Astrocyte (in vitro differentiated cells and primary cell): ENCODE measurements at regions not wholly inside any gene's neighbourhood (a gene's known extent, or its start where the extent isn't known, plus 50 kb on each side); places are given as distances from the start of the nearest gene placed in this dataset.
"Not testable (repeated sequence)": the region's sequence is repeated elsewhere in the genome, so short reads cannot be mapped to it uniquely, and the experiment has no call there.

Source experiments
- DNase-seq: peaks from one replicate; pipeline ENCODE4 v3.0.0-alpha.2; 2010; ENCODE audit warnings: low read depth
- FAIRE-seq: peaks from 2 replicates; lab custom pipeline; 2011; peaks lifted over from hg19 to GRCh38; lab: Jason Lieb, UNC
- H2AFZ ChIP-seq: 2 replicates; pipeline ENCODE4 v1.6.0; 2012; ENCODE audit warnings: low read depth, low read length, inconsistent platforms
- H3K27ac ChIP-seq: 2 replicates; pipeline ENCODE4 v1.5.1; 2011; ENCODE audit warnings: low read depth, low read length, inconsistent platforms
- H3K27me3 ChIP-seq: 2 replicates; pipeline ENCODE4 v1.6.0; 2011; ENCODE audit warnings: low read length, inconsistent platforms; ENCODE audit not compliant: insufficient read depth
- H3K36me3 ChIP-seq: 2 replicates; pipeline ENCODE4 v1.5.1; 2011; ENCODE audit warnings: low read length, inconsistent platforms; ENCODE audit not compliant: insufficient read depth
- H3K4me1 ChIP-seq: 2 replicates; pipeline ENCODE4 v1.5.1; 2011; ENCODE audit warnings: low read length, inconsistent platforms; ENCODE audit not compliant: insufficient read depth
- H3K4me2 ChIP-seq: 2 replicates; pipeline ENCODE4 v1.6.0; 2012; ENCODE audit warnings: low read length, inconsistent platforms
- H3K4me3 ChIP-seq: 2 replicates; pipeline ENCODE4 v1.5.1; 2011; ENCODE audit warnings: low read depth, mild to moderate bottlenecking, low read length, inconsistent platforms; ENCODE audit not compliant: insufficient read depth
- H3K79me2 ChIP-seq: 2 replicates; pipeline ENCODE4 v1.6.0; 2012; ENCODE audit warnings: mild to moderate bottlenecking, low read length, inconsistent platforms; ENCODE audit not compliant: insufficient read depth
- H3K9ac ChIP-seq: 2 replicates; pipeline ENCODE4 v1.6.0; 2012; ENCODE audit warnings: mild to moderate bottlenecking, low read length, inconsistent platforms
- H3K9me3 ChIP-seq: 2 replicates; pipeline ENCODE4 v1.5.1; 2012; ENCODE audit warnings: low read depth, mild to moderate bottlenecking, low read length, inconsistent platforms; ENCODE audit not compliant: insufficient read depth
- H4K20me1 ChIP-seq: 2 replicates; pipeline ENCODE4 v1.6.0; 2012; ENCODE audit warnings: low read length, inconsistent platforms; ENCODE audit not compliant: insufficient read depth
- H3K27ac Mint-ChIP-seq: one replicate; pipeline ENCODE4 v1.8.0; 2021; ENCODE audit warnings: mild to moderate bottlenecking, mixed read lengths; ENCODE audit not compliant: unreplicated experiment
- H3K27me3 Mint-ChIP-seq: one replicate; pipeline ENCODE4 v1.8.0; 2021; ENCODE audit warnings: low read depth, mixed read lengths; ENCODE audit not compliant: unreplicated experiment
- H3K36me3 Mint-ChIP-seq: one replicate; pipeline ENCODE4 v1.8.0; 2021; ENCODE audit warnings: low read depth, mixed read lengths; ENCODE audit not compliant: unreplicated experiment
- H3K4me1 Mint-ChIP-seq: one replicate; pipeline ENCODE4 v1.8.0; 2021; ENCODE audit warnings: low read depth, mixed read lengths; ENCODE audit not compliant: unreplicated experiment
- H3K4me3 Mint-ChIP-seq: one replicate; pipeline ENCODE4 v1.8.0; 2021; ENCODE audit warnings: mild to moderate bottlenecking, moderate library complexity, mixed read lengths; ENCODE audit not compliant: unreplicated experiment
- H3K9me3 Mint-ChIP-seq: one replicate; pipeline ENCODE4 v1.8.0; 2021; ENCODE audit warnings: mild to moderate bottlenecking, mixed read lengths; ENCODE audit not compliant: unreplicated experiment
- CTCF ChIP-seq: IDR thresholded peaks from 2 replicates; pipeline ENCODE4 v1.5.1; 2011; ENCODE audit warnings: low read depth, mild to moderate bottlenecking, inconsistent platforms, low read length, moderate library complexity; ENCODE audit not compliant: insufficient read depth
- EZH2 ChIP-seq: IDR thresholded peaks from 2 replicates; pipeline ENCODE4 v1.6.1; 2012; ENCODE audit warnings: mild to moderate bottlenecking, low read length, inconsistent platforms; ENCODE audit not compliant: insufficient read depth

GRCh38 chr3:28617821-28618220 is 269.2 kb upstream of the AZI2 start:
- Histone ChIP-seq H3K27ac (no peak overlapping the region), H2AFZ (no peak overlapping the region), H4K20me1 (no peaks in the 10 kb centered on the region), H3K27me3 (no peaks in the 10 kb centered on the region), H3K9ac (no peak overlapping the region), H3K79me2 (no peaks in the 10 kb centered on the region), H3K4me2 (no peak overlapping the region), H3K4me1 (no peaks in the 10 kb centered on the region), H3K9me3 (no peaks in the 10 kb centered on the region), H3K36me3 (no peaks in the 10 kb centered on the region), H3K4me3 (no peak overlapping the region)
- Mint-ChIP-seq H3K36me3 (no peaks in the 10 kb centered on the region), H3K9me3 (peaks cover 6% of the 10 kb centered on the region), H3K27ac (no peak overlapping the region), H3K4me1 (peaks cover 2% of the 10 kb centered on the region), H3K4me3 (no peak overlapping the region), H3K27me3 (no peaks in the 10 kb centered on the region)
- no peak for TF ChIP-seq CTCF
- no peak for TF ChIP-seq EZH2
- no peak for DNase-seq
- FAIRE-seq, result no peak

DNA sequence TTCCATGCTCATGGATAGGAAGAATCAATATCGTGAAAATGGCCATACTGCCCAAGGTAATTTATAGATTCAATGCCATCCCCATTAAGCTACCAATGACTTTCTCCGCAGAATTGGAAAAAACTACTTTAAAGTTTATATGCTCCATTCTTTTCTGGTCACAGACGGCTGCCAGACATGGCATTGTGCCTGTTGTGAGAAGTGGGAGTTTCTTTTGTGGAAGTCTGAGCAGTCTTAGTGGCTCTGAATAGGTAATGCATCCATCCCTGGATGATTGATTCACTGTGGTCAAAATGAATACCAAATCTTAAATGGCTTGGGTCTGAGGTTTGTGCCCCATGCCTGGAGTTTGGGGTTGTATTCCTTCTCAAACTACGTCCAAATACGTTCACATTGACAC is 274.5 kb upstream of the AZI2 start:
- Histone ChIP-seq H3K9me3 (no peaks in the 10 kb centered on the region), H3K4me1 (no peaks in the 10 kb centered on the region), H3K27me3 (no peaks in the 10 kb centered on the region), H3K4me2 (no peak overlapping the region), H4K20me1 (no peaks in the 10 kb centered on the region), H2AFZ (no peak overlapping the region), H3K79me2 (no peaks in the 10 kb centered on the region), H3K9ac (no peak overlapping the region), H3K27ac (no peak overlapping the region), H3K4me3 (no peak overlapping the region), H3K36me3 (no peaks in the 10 kb centered on the region)
- peak; percentile 1 for DNase-seq
- TF ChIP-seq EZH2 (no peak), CTCF (no peak)
- peaks cover under 1% of the 10 kb centered on the region for H3K4me1 Mint-ChIP-seq
- no peak for FAIRE-seq
- peaks cover 6% of the 10 kb centered on the region for H3K9me3 Mint-ChIP-seq
- H3K36me3 Mint-ChIP-seq, result no peaks in the 10 kb centered on the region
- no peaks in the 10 kb centered on the region for H3K27me3 Mint-ChIP-seq
- H3K27ac Mint-ChIP-seq, result no peak overlapping the region
- H3K4me3 Mint-ChIP-seq, result no peak overlapping the region

DNA sequence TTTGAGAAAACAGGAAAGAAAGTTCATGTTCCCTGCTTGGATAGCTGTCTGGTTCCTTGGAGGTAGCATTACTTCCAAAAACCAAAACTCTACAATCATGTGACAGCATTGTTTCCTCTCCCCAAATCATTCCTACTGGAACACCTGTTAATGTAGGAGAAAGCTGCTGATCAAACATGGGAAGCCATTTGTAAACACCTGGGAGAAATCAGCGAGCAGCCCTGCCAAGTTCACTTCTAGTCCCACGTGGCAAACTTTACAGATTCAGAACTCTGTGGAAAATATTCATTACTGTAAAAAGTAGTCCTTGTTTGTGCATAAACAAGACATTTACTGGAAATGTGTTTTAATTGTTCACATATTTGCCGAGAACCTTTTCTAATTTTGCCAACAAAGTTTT is 275.5 kb upstream of the AZI2 start:
- TF ChIP-seq EZH2 (no peak), CTCF (no peak)
- Histone ChIP-seq H4K20me1 (no peaks in the 10 kb centered on the region), H3K4me1 (no peaks in the 10 kb centered on the region), H3K36me3 (no peaks in the 10 kb centered on the region), H3K4me2 (no peak overlapping the region), H3K79me2 (no peaks in the 10 kb centered on the region), H3K27ac (no peak overlapping the region), H3K4me3 (no peak overlapping the region), H3K9ac (no peak overlapping the region), H2AFZ (no peak overlapping the region), H3K27me3 (no peaks in the 10 kb centered on the region), H3K9me3 (no peaks in the 10 kb centered on the region)
- Mint-ChIP-seq H3K9me3 (peaks cover 6% of the 10 kb centered on the region), H3K36me3 (no peaks in the 10 kb centered on the region), H3K27me3 (no peaks in the 10 kb centered on the region), H3K4me3 (no peak overlapping the region), H3K27ac (no peak overlapping the region), H3K4me1 (no peaks in the 10 kb centered on the region)
- no peak for DNase-seq
- no peak for FAIRE-seq

DNA sequence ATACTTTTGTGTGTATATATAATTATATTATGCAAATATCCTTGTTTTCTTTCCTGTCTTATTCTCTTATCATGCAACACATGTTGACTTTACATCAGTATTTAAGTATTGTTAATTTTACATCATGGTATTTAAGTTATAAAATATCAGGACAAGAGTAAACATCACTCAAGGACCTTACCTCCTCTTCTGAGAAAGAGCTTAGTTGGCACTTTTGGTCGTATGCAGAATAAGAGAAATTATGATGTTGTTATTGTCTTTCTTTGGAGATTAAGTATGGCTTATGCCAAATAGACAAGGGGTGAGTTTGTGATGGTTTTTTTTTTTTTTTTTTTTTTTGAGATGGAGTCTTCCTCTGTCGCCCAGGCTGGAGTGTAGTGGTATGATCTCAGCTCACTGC is 279.2 kb upstream of the AZI2 start:
- not testable (repeated sequence) for H3K27ac Mint-ChIP-seq, H3K36me3 Mint-ChIP-seq, H3K9me3 Mint-ChIP-seq, H3K9me3 ChIP-seq, H3K4me1 Mint-ChIP-seq, DNase-seq, H3K27ac ChIP-seq, H3K4me1 ChIP-seq, FAIRE-seq, H3K27me3 ChIP-seq, H4K20me1 ChIP-seq, H3K79me2 ChIP-seq, H3K4me2 ChIP-seq, H3K36me3 ChIP-seq, H3K4me3 ChIP-seq, H2AFZ ChIP-seq, H3K27me3 Mint-ChIP-seq, H3K9ac ChIP-seq, H3K4me3 Mint-ChIP-seq
